GM21576 (cell line): ENCODE measurements at regions not wholly inside any gene's neighbourhood (a gene's known extent, or its start where the extent isn't known, plus 50 kb on each side); places are given as distances from the start of the nearest gene placed in this dataset.
"Not testable (repeated sequence)": the region's sequence is repeated elsewhere in the genome, so short reads cannot be mapped to it uniquely, and the experiment has no call there.

ENCODE experiments used
- ATAC-seq: cut with Tn5 transposase; IDR thresholded peaks from one replicate; pipeline ENCODE4 v1.9.1; 2021; ENCODE audit warnings: mild to moderate bottlenecking, moderate library complexity; ENCODE audit not compliant: unreplicated experiment

GRCh38 chr3:194031867-194032635 is 103.9 kb upstream of the HES1 start:
- ATAC-seq: no peak

- ATAC-seq: no peak
Observed at GRCh38 chr3:194032828-194033435, 103.0 kb upstream of the HES1 start.

GRCh38 chr3:194034346-194035336 is 101.3 kb upstream of the HES1 start:
- no peak for ATAC-seq

GRCh38 chr3:194035406-194036138 is 100.4 kb upstream of the HES1 start:
- ATAC-seq: no peak

- no peak for ATAC-seq
Observed at GRCh38 chr3:194036842-194037241, 99.1 kb upstream of the HES1 start.

- not testable (repeated sequence) for ATAC-seq
Observed at GRCh38 chr3:194038346-194038745, 97.6 kb upstream of the HES1 start.

- no peak for ATAC-seq
Observed at GRCh38 chr3:194038960-194039359, 97.0 kb upstream of the HES1 start.

- ATAC-seq: no peak
Observed at GRCh38 chr3:194040516-194041273, 95.3 kb upstream of the HES1 start.

GRCh38 chr3:194042927-194043326 is 93.0 kb upstream of the HES1 start:
- ATAC-seq: no peak

- ATAC-seq: no peak
Observed at GRCh38 chr3:194043516-194043915, 92.4 kb upstream of the HES1 start.

GRCh38 chr3:194045289-194045688 is 90.7 kb upstream of the HES1 start:
- peak; percentile 61 for ATAC-seq

- ATAC-seq: no peak
Observed at GRCh38 chr3:194045919-194046318, 90.0 kb upstream of the HES1 start.

GRCh38 chr3:194046531-194046930 is 89.4 kb upstream of the HES1 start:
- ATAC-seq: no peak

GRCh38 chr3:194046995-194047645 is 88.8 kb upstream of the HES1 start:
- ATAC-seq: peak; percentile 67

- ATAC-seq: no peak
Observed at GRCh38 chr3:194049394-194049793, 86.6 kb upstream of the HES1 start.

GRCh38 chr3:194050782-194051320 is 85.1 kb upstream of the HES1 start:
- no peak for ATAC-seq

GRCh38 chr3:194051366-194052149 is 84.4 kb upstream of the HES1 start:
- ATAC-seq: no peak

GRCh38 chr3:194053136-194053535 is 82.8 kb upstream of the HES1 start:
- no peak for ATAC-seq
